Epithelial cell of proximal tubule (primary cell): ENCODE measurements at regions not wholly inside any gene's neighbourhood (a gene's known extent, or its start where the extent isn't known, plus 50 kb on each side); places are given as distances from the start of the nearest gene placed in this dataset.
"Not testable (repeated sequence)": the region's sequence is repeated elsewhere in the genome, so short reads cannot be mapped to it uniquely, and the experiment has no call there.

Source experiments
- DNase-seq: peaks from one replicate; pipeline ENCODE4 v3.0.0-alpha.2; 2011; ENCODE audit warnings: low read depth
- H3K4me3 ChIP-seq: 2 replicates; pipeline ENCODE4 v1.5.1; 2011; ENCODE audit warnings: low read depth, mild to moderate bottlenecking, low read length
- CTCF ChIP-seq: conservative IDR thresholded peaks from 2 replicates; pipeline ENCODE4 v1.5.1; 2012; ENCODE audit warnings: low read depth, mild to moderate bottlenecking, low read length

- peak; percentile 53 for TF ChIP-seq CTCF
- no peak for DNase-seq
- H3K4me3 ChIP-seq, result no peak overlapping the region
Measured at GRCh38 chrX:28177202-28177601, 196.0 kb upstream of the DCAF8L1 start.

- TF ChIP-seq CTCF, result no peak
- H3K4me3 ChIP-seq, result no peak overlapping the region
- DNase-seq, result no peak
Measured at GRCh38 chrX:28170713-28171112, 189.5 kb upstream of the DCAF8L1 start.

- no peak overlapping the region for H3K4me3 ChIP-seq
- no peak for DNase-seq
- no peak for TF ChIP-seq CTCF
Measured at GRCh38 chrX:28158019-28158777, 176.9 kb upstream of the DCAF8L1 start.

- not testable (repeated sequence) for H3K4me3 ChIP-seq, DNase-seq
Measured at GRCh38 chrX:28152263-28152662, 171.0 kb upstream of the DCAF8L1 start.

GRCh38 chrX:28135378-28136047, 154.3 kb upstream of the DCAF8L1 start:
- TF ChIP-seq CTCF, result no peak
- no peak overlapping the region for H3K4me3 ChIP-seq
- DNase-seq, result no peak

GRCh38 chrX:28133763-28134162, 152.5 kb upstream of the DCAF8L1 start:
- DNase-seq, result no peak
- H3K4me3 ChIP-seq, result no peak overlapping the region
- no peak for TF ChIP-seq CTCF

- no peak for DNase-seq
- no peak overlapping the region for H3K4me3 ChIP-seq
- TF ChIP-seq CTCF, result no peak
Measured at GRCh38 chrX:28127662-28128061, 146.4 kb upstream of the DCAF8L1 start.
